ENCODE measurements at regions not wholly inside any gene's neighbourhood (a gene's known extent, or its start where the extent isn't known, plus 50 kb on each side); places are given as distances from the start of the nearest gene placed in this dataset.

DNA sequence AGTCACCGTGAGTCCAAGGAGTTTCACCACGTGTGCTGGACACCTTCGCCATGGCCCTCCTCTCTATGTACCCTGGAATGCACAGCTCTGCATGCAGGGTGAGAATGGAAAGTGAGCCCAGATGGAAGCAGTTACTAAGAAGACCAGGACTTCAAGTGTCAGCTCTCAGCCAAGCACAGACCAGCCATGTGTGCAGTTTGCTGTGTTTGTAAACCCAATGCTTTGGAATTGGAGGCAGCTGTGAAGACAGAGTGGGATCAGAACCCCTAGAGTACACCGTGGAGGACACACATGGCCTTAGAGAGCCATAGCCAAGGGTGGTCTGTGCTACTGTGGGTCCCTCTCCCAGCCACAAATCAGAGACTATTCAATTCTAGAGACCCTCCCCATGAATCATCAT is 655.5 kb upstream of the ID2 start:
- no peak for TF ChIP-seq JUNB (IDR thresholded peaks at IDR 0.05)
- no peak for TF ChIP-seq EP300 (IDR thresholded peaks at IDR 0.05)
- TF ChIP-seq POLR2A (IDR thresholded peaks at IDR 0.05; ENCODE audit: low read length) = no peak
- no peak for TF ChIP-seq RAD21 (conservative IDR thresholded peaks at IDR 0.05 in 1 of 2, IDR thresholded peaks at IDR 0.05 in 1 of 2)
